Trophoblast cell (in vitro differentiated cells and primary cell): ENCODE measurements at regions not wholly inside any gene's neighbourhood (a gene's known extent, or its start where the extent isn't known, plus 50 kb on each side); places are given as distances from the start of the nearest gene placed in this dataset.

ENCODE experiments used
- DNase-seq, 2 donors: peaks; one replicate each; pipeline ENCODE4 v3.0.0-alpha.2; 2016
- H2AFZ ChIP-seq: 2 replicates; pipeline ENCODE4 v1.6.1; 2013; ENCODE audit warnings: low read length, moderate library complexity, mild to moderate bottlenecking; ENCODE audit not compliant: insufficient read depth, poor library complexity
- H2AK5ac ChIP-seq: 2 replicates; pipeline ENCODE4 v1.6.1; 2013; ENCODE audit warnings: mild to moderate bottlenecking, low read length
- H2BK120ac ChIP-seq: 2 replicates; pipeline ENCODE4 v1.6.1; 2013; ENCODE audit warnings: low read length, mild to moderate bottlenecking, moderate library complexity; ENCODE audit not compliant: insufficient read depth, poor library complexity
- H2BK12ac ChIP-seq: 2 replicates; pipeline ENCODE4 v1.6.1; 2013; ENCODE audit warnings: mild to moderate bottlenecking, low read length, moderate library complexity
- H2BK5ac ChIP-seq: 2 replicates; pipeline ENCODE4 v1.6.1; 2013; ENCODE audit warnings: low read length, low read depth, moderate library complexity, mild to moderate bottlenecking; ENCODE audit not compliant: poor library complexity
- H3K14ac ChIP-seq: 2 replicates; pipeline ENCODE4 v1.6.1; 2013; ENCODE audit warnings: mild to moderate bottlenecking, low read length
- H3K18ac ChIP-seq: 2 replicates; pipeline ENCODE4 v1.6.1; 2013; ENCODE audit warnings: mild to moderate bottlenecking, low read length
- H3K23ac ChIP-seq: 2 replicates; pipeline ENCODE4 v1.6.1; 2013; ENCODE audit warnings: low read length
- H3K27ac ChIP-seq: 2 replicates; pipeline ENCODE4 v1.5.1; 2013; ENCODE audit warnings: low read depth, mild to moderate bottlenecking, inconsistent platforms, low read length, moderate library complexity
- H3K27me3 ChIP-seq: 2 replicates; pipeline ENCODE4 v1.6.1; 2013; ENCODE audit warnings: inconsistent platforms, mild to moderate bottlenecking, low read length, moderate library complexity; ENCODE audit not compliant: insufficient read depth
- H3K36me3 ChIP-seq, 2 experiments: 1 replicate in 1 of 2; 2 replicates in 1 of 2; pipeline ENCODE4 v1.6.1; 2013; ENCODE audit warnings: low read length in 2 of 2, mild to moderate bottlenecking in 2 of 2, moderate library complexity in 1 of 2; ENCODE audit not compliant: insufficient read depth in 2 of 2, control insufficient read depth in 1 of 2
- H3K4ac ChIP-seq: 2 replicates; pipeline ENCODE4 v1.6.1; 2013; ENCODE audit warnings: low read depth, mild to moderate bottlenecking, low read length, moderate library complexity
- H3K4me1 ChIP-seq, 2 experiments: 1 replicate in 1 of 2; 2 replicates in 1 of 2; pipeline ENCODE4 v1.6.1; 2013; ENCODE audit warnings: low read length in 2 of 2, mild to moderate bottlenecking in 2 of 2, moderate library complexity in 1 of 2; ENCODE audit not compliant: insufficient read depth in 2 of 2, control insufficient read depth in 1 of 2
- H3K4me2 ChIP-seq: 2 replicates; pipeline ENCODE4 v1.6.1; 2013; ENCODE audit warnings: inconsistent platforms, mild to moderate bottlenecking, low read length, moderate library complexity
- H3K4me3 ChIP-seq: 2 replicates; pipeline ENCODE4 v1.5.1; 2013; ENCODE audit warnings: mild to moderate bottlenecking, low read depth, low read length, inconsistent platforms
- H3K79me1 ChIP-seq: one replicate; pipeline ENCODE4 v1.6.1; 2013; ENCODE audit warnings: low read length
- H3K79me2 ChIP-seq: 2 replicates; pipeline ENCODE4 v1.6.1; 2013; ENCODE audit warnings: low read length, mild to moderate bottlenecking; ENCODE audit not compliant: control insufficient read depth, insufficient read depth, poor library complexity
- H3K9ac ChIP-seq: 2 replicates; pipeline ENCODE4 v1.6.1; 2013; ENCODE audit warnings: mild to moderate bottlenecking, low read length
- H3K9me3 ChIP-seq: 2 replicates; pipeline ENCODE4 v1.6.1; 2013; ENCODE audit warnings: low read depth, mild to moderate bottlenecking, control low read depth, inconsistent platforms, low read length; ENCODE audit not compliant: insufficient read depth
- H4K12ac ChIP-seq: 2 replicates; pipeline ENCODE4 v1.6.1; 2013; ENCODE audit warnings: low read depth, mild to moderate bottlenecking, low read length, moderate library complexity
- H4K8ac ChIP-seq: 2 replicates; pipeline ENCODE4 v1.6.1; 2013; ENCODE audit warnings: low read depth, mild to moderate bottlenecking, low read length, moderate library complexity
- H4K91ac ChIP-seq: one replicate; pipeline ENCODE4 v1.6.1; 2013; ENCODE audit warnings: low read depth, mild to moderate bottlenecking, low read length, moderate library complexity
- WGBS: extraction: QIAGEN DNeasy Blood & Tissue Kit; methylation state at CpG from one replicate; pipeline ENCODE4 v1.1.7; 2013; ENCODE audit warnings: missing lambda C conversion rate; ENCODE audit not compliant: insufficient read length, insufficient coverage; ENCODE audit errors: extremely low coverage; 5-methylcytosine and 5-hydroxymethylcytosine counted together

DNA sequence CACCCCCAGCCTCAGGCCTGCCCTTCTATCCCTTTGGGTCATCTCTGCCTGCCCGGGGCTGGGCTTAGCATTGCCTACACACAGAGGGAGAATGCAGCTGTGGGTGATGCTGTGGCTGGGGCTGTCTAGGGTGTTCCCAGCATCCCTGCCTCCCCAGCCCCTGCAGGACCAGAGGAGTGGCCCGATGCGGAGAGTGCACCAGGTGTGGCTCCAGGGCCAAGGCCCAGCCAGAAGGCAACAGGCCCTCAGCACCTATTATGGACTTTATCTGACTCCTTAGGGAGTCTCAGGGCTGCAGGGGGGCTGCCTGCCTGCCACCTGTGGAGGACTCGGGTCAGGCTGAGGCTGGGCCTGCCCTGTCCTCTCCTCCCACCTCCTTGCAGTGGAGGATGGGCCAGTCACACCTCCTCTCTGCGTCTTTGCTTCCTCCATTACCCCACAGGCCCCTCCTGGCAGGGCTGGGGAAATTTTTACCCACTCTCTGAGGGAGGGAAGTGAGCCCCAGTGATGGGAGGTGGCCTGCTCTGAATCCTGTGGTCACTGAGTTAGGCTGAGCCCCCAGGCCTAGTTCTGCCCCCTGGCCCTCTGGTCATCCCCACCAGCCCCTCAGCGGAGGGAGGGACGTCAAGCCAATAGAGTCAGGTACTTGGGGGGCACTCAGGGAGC is 92.9 kb upstream of the PCBD1 start:
- Histone ChIP-seq H3K23ac (no peak overlapping the region), H3K4me1 (peaks cover 16 to 20% of the 10 kb centered on the region in 2 experiments), H3K4me3 (no peak overlapping the region), H2AK5ac (no peak overlapping the region), H3K4me2 (no peak overlapping the region), H3K9ac (no peak overlapping the region), H4K8ac (no peak overlapping the region), H2BK120ac (no peak overlapping the region), H3K27ac (no peak overlapping the region), H3K79me2 (no peaks in the 10 kb centered on the region), H2BK12ac (no peak overlapping the region), H2AFZ (no peak overlapping the region), H3K9me3 (no peaks in the 10 kb centered on the region), H3K4ac (no peak overlapping the region), H3K36me3 (no peaks in the 10 kb centered on the region), H4K12ac (no peak overlapping the region), H3K79me1 (peaks cover 4% of the 10 kb centered on the region), H3K18ac (no peak overlapping the region), H2BK5ac (no peak overlapping the region), H4K91ac (no peak overlapping the region), H3K14ac (no peak overlapping the region), H3K27me3 (no peaks in the 10 kb centered on the region)
- WGBS = no CpG with 5 or more reads among the region's 7 CpGs
- no peak for DNase-seq

DNA sequence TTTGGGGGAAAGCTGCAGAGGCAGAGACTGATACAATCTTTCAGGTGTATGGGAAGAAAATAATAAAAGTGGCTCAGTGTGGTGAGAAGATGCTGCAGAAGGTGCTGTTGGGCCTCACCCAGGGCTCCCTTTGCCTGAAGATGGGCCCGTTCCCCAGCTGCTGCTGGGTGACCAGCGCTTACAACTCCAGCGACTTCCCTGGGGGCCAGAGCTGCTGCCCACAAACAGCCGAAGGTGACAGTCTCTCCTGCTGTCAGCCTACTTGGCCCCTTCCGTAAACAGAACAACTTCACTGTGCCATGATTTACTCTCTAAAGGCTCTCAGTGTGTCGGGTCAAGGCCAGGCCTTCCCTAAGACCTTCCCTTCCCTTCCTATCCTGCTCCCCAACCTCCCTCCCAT is 93.6 kb upstream of the PCBD1 start:
- Histone ChIP-seq H4K8ac (no peak overlapping the region), H3K23ac (no peak overlapping the region), H3K4me1 (peaks cover 16 to 20% of the 10 kb centered on the region in 2 experiments), H3K27ac (no peak overlapping the region), H3K27me3 (no peaks in the 10 kb centered on the region), H4K12ac (no peak overlapping the region), H2BK120ac (peak overlapping the region; percentile 39), H3K14ac (no peak overlapping the region), H3K9ac (no peak overlapping the region), H4K91ac (no peak overlapping the region), H3K79me1 (peaks cover 4% of the 10 kb centered on the region), H2AFZ (no peak overlapping the region), H3K36me3 (no peaks in the 10 kb centered on the region), H3K9me3 (no peaks in the 10 kb centered on the region), H2AK5ac (no peak overlapping the region), H2BK5ac (no peak overlapping the region), H3K18ac (no peak overlapping the region), H3K4me2 (no peak overlapping the region), H3K4ac (no peak overlapping the region), H3K79me2 (no peaks in the 10 kb centered on the region), H3K4me3 (no peak overlapping the region), H2BK12ac (no peak overlapping the region)
- no CpG with 5 or more reads among the region's 6 CpGs for WGBS
- DNase-seq = no peak

DNA sequence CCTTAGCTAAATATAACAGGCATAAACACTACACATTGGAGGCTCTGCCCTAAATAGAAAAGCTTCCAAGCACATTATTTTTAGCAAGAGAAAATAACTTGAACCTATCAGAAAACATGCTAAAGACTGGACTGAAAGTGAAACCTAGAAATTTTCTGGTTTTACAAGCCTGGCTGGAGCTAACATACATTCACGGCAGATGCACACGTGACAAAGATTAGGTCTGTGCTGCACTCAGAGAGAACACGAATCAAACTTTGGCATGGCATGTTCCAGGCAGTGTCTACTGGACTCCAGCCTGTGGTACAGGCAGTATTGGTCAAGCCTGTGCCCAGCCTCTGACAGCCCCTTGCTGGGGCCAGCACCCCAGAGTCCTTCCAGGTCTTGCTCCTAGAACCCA is 94.1 kb upstream of the PCBD1 start:
- H3K27ac ChIP-seq = no peak overlapping the region
- no peak overlapping the region for H3K23ac ChIP-seq
- DNase-seq = peak in 1 of 2 donors; percentile 50
- no peak overlapping the region for H3K9ac ChIP-seq
- H2AK5ac ChIP-seq = no peak overlapping the region
- no peak overlapping the region for H2BK120ac ChIP-seq
- peaks cover 4% of the 10 kb centered on the region for H3K79me1 ChIP-seq
- H3K14ac ChIP-seq = no peak overlapping the region
- no peak overlapping the region for H3K4me3 ChIP-seq
- H3K27me3 ChIP-seq = no peaks in the 10 kb centered on the region
- H4K91ac ChIP-seq = peak overlapping the region; percentile 3
- H3K4ac ChIP-seq = no peak overlapping the region
- no peak overlapping the region for H3K4me2 ChIP-seq
- H2AFZ ChIP-seq = no peak overlapping the region
- H2BK12ac ChIP-seq = no peak overlapping the region
- H4K12ac ChIP-seq = no peak overlapping the region
- no peak overlapping the region for H4K8ac ChIP-seq
- no CpG with 5 or more reads among the region's 3 CpGs for WGBS
- no peaks in the 10 kb centered on the region for H3K36me3 ChIP-seq
- no peak overlapping the region for H2BK5ac ChIP-seq
- no peaks in the 10 kb centered on the region for H3K9me3 ChIP-seq
- no peak overlapping the region for H3K18ac ChIP-seq
- peaks cover 16 to 21% of the 10 kb centered on the region in 2 experiments for H3K4me1 ChIP-seq
- no peaks in the 10 kb centered on the region for H3K79me2 ChIP-seq

DNA sequence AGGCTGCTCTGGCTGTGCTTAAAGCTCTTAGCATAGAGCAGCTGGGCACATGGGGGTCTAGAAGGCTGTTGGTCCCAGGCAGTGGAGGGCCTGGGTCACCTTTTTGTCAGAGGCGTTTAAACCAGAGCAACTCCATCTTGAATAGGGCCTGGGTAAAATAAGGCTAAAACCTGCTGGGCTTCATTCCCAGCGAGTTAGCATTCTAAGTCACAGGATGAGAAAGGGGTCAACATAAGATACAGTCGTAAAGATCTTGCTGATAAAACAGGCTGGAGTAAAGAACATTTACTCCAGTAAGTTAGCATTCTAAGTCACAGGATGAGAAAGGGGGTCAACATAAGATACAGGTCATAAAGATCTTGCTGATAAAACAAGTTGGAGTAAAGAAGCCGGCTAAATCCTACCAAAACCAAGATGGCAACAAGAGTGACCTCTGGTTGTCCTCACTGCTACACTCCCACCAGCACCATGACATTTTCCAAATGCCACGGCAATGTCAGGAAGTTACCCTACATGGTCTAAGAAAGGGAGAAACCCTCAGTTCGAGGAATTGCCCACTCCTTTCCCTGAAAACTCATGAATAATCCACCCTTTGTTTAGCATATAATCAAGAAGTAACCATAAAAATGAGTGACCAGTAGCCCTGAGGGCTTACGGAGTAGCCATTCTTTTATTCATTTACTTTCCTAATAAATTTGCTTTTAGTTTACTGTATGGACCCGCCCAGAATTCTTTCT is 96.8 kb upstream of the PCBD1 start:
- no peak overlapping the region for H3K9ac ChIP-seq
- no peak overlapping the region for H2BK12ac ChIP-seq
- H3K4me2 ChIP-seq = no peak overlapping the region
- H3K23ac ChIP-seq = no peak overlapping the region
- H3K18ac ChIP-seq = no peak overlapping the region
- H3K27me3 ChIP-seq = no peaks in the 10 kb centered on the region
- no peak overlapping the region for H4K8ac ChIP-seq
- no peaks in the 10 kb centered on the region for H3K36me3 ChIP-seq
- no peak overlapping the region for H2AK5ac ChIP-seq
- no peaks in the 10 kb centered on the region for H3K9me3 ChIP-seq
- H2AFZ ChIP-seq = no peak overlapping the region
- no peak overlapping the region for H3K14ac ChIP-seq
- peak overlapping the region; percentile 28 for H3K27ac ChIP-seq
- H3K79me1 ChIP-seq = peaks cover 4% of the 10 kb centered on the region
- no peak overlapping the region for H3K4ac ChIP-seq
- peaks cover 16 to 25% of the 10 kb centered on the region in 2 experiments for H3K4me1 ChIP-seq
- H2BK120ac ChIP-seq = peak overlapping the region; percentile 78
- no peaks in the 10 kb centered on the region for H3K79me2 ChIP-seq
- no CpG with 5 or more reads among the region's 8 CpGs for WGBS
- H4K12ac ChIP-seq = no peak overlapping the region
- peak overlapping the region; percentile 62 for H4K91ac ChIP-seq
- no peak overlapping the region for H3K4me3 ChIP-seq
- peak overlapping the region; percentile 4 for H2BK5ac ChIP-seq
- DNase-seq = peak; percentile 84 to 91
